ENCODE measurements at regions not wholly inside any gene's neighbourhood (a gene's known extent, or its start where the extent isn't known, plus 50 kb on each side); places are given as distances from the start of the nearest gene placed in this dataset.

DNA sequence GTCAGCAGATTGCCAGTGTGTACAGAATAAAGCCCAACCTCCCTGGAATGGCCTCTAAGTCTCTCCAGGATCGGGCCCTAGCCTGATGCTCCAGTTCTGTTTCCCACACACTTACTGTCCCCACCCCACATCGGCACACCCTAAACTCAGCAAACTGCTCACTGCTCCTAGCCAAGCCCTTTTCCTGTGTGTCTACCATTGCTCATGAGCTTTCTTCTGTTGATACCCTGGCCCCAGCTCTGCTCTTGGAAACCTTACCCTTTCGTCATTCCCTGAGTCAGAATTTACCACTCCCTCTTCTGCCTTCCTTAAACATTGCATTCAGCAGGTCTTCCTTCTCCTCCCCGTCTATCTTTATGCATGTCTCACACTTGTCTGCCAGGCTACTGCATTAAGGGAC, 158.9 kb downstream of the TMX1 start:
- TF ChIP-seq MYC (IDR thresholded peaks at IDR 0.05; ENCODE audit: low read depth, low read length) (no peak), FOS (IDR thresholded peaks at IDR 0.05; ENCODE audit: borderline replicate concordance, insufficient read depth, low read length) (peak; percentile 57), EZH2 (IDR thresholded peaks at IDR 0.05; ENCODE audit: borderline replicate concordance, low read depth, low read length, severe bottlenecking) (no peak), POLR2AphosphoS5 (IDR thresholded peaks at IDR 0.05; ENCODE audit: insufficient read depth, low read depth, low read length) (peak; percentile 16), GATA2 (IDR thresholded peaks at IDR 0.05; ENCODE audit: insufficient read depth, insufficient read length, low read depth, low read length) (no peak), CTCF (IDR thresholded peaks at IDR 0.05; ENCODE audit: extremely low read depth in 1 of 2, insufficient read depth in 1 of 2, low read depth in 1 of 2, low read length in 2 of 2) (no peak)
- intact Hi-C loops (cut with micrococcal nuclease): loop anchor here (10.0 kb wide), 1 partner anchor 376 kb away; no protein-coding TSS in a partner anchor
- Histone ChIP-seq H3K9me3 (replicated peaks; ENCODE audit: control insufficient read depth, insufficient read depth, low read length) (no peaks in the 10 kb centered on the region), H3K36me3 (ENCODE audit: control insufficient read depth in 2 of 2, extremely low read depth in 1 of 2, insufficient read depth in 2 of 2, low read length in 2 of 2) (no peaks in the 10 kb centered on the region), H3K27ac (ENCODE audit: insufficient read depth, low read depth, low read length) (peak overlapping the region; percentile 65), H2AFZ (ENCODE audit: low read depth, low read length) (peak overlapping the region; percentile 84), H3K9me1 (replicated peaks; ENCODE audit: control insufficient read depth, extremely low read depth, insufficient read depth, low read length) (no peaks in the 10 kb centered on the region), H3K27me3 (ENCODE audit: control insufficient read depth in 2 of 2, insufficient read depth in 2 of 2, low read length in 2 of 2) (no peaks in the 10 kb centered on the region), H3K4me2 (ENCODE audit: insufficient read depth, low read length) (peak overlapping the region; percentile 9), H3K79me2 (ENCODE audit: control insufficient read depth, insufficient read depth, low read length) (no peaks in the 10 kb centered on the region), H3K9ac (replicated peaks; ENCODE audit: extremely low read depth, insufficient read depth, low read length) (no peak overlapping the region), H3K4me3 (replicated peaks in 1 of 3; ENCODE audit: insufficient read depth in 1 of 3, low read depth in 1 of 3, low read length in 3 of 3) (no peak overlapping the region), H3K4me1 (ENCODE audit: control insufficient read depth, extremely low read depth, insufficient read depth, low read length) (peaks cover 50% of the 10 kb centered on the region), H4K20me1 (replicated peaks; ENCODE audit: control insufficient read depth, extremely low read depth, insufficient read depth, low read length) (no peaks in the 10 kb centered on the region)
- FAIRE-seq (peak; percentile 15), DNase-seq (ENCODE audit: low read depth, low spot score) (peak; percentile 72)
- BruUV-seq (replicated peaks): no TSS peak
- CTCF ChIA-PET: interaction anchor here (1.2 to 5.3 kb wide), 2 partner anchors 50 to 254 kb away, joined by 4 to 38 read pairs; partner anchors contain the start of gene FRMD6
- POLR2A ChIA-PET: interaction anchor here (0.5 to 0.6 kb wide), 2 partner anchors 251 to 252 kb away, joined by 3 to 5 read pairs; no protein-coding TSS in a partner anchor
- dilution Hi-C loops (cut with MboI; ENCODE audit: extremely low pct_ligation_motif_present, low sequenced_read_pairs): no loop called here

Measured in endothelial cell of umbilical vein (primary cell).